Thyroid gland (tissue), 4 donors: ENCODE measurements at regions not wholly inside any gene's neighbourhood (a gene's known extent, or its start where the extent isn't known, plus 50 kb on each side); places are given as distances from the start of the nearest gene placed in this dataset.

Experiments used
- DNase-seq, 2 donors: peaks; one replicate each; pipeline ENCODE4 v3.0.0-alpha.2; 2019
- H3K27ac ChIP-seq, 3 donors: fragments of 200-600 bp; sonication (generic); 1 replicate in 2 of 3; 2 replicates in 1 of 3; pipeline ENCODE4 v1.5.1; 2016 to 2019; ENCODE audit warnings: mild to moderate bottlenecking in 1 of 3, moderate library complexity in 1 of 3
- H3K27me3 ChIP-seq: fragments of 200-600 bp; sonication (generic); one replicate; pipeline ENCODE4 v1.5.1; 2019
- H3K36me3 ChIP-seq, 2 donors: fragments of 200-600 bp; sonication (generic); one replicate each; pipeline ENCODE4 v1.5.1; 2016 to 2019
- H3K4me1 ChIP-seq, 2 donors: fragments of 200-600 bp; sonication (generic); one replicate each; pipeline ENCODE4 v1.5.1; 2017 to 2019
- H3K4me3 ChIP-seq, 3 donors: fragments of 200-600 bp; sonication (generic); replicated peaks in 1 of 3; 1 replicate in 2 of 3; 2 replicates in 1 of 3; pipeline ENCODE4 v1.5.1; 2016; ENCODE audit warnings: mild to moderate bottlenecking in 1 of 3
- H3K9me3 ChIP-seq: fragments of 200-600 bp; sonication (generic); one replicate; pipeline ENCODE4 v1.5.1; 2017
- POLR2A ChIP-seq, 2 donors: fragments of 450-650 bp; IDR thresholded peaks; one replicate each; pipeline ENCODE4 v1.6.1; 2017; ENCODE audit warnings: antibody characterized with exemption in 2 of 2, mild to moderate bottlenecking in 2 of 2, moderate library complexity in 1 of 2
- WGBS, 2 donors: methylation state at CpG; one replicate each; pipeline ENCODE4 v1.1.5; 2017; 5-methylcytosine and 5-hydroxymethylcytosine counted together
- intact Hi-C: fragments of 100-400 bp; cut with DNase I; formaldehyde crosslinking; loops from one replicate; pipeline ENCODE4 v1.15.1; 2023
- TF ChIP-seq, protein P1 (sequence below), 6 experiments: fragments of 200-600 bp in 3 of 6; fragments of 450-650 bp in 3 of 6; sonication (generic) in 3 of 6; IDR thresholded peaks; one replicate each; pipeline ENCODE4 v1.5.1; 2016 to 2019; ENCODE audit warnings: antibody characterized with exemption in 6 of 6, mild to moderate bottlenecking in 2 of 6, inconsistent platforms in 1 of 6, moderate library complexity in 1 of 6

- no peaks in the 10 kb centered on the region for H3K36me3 ChIP-seq
- no peak for DNase-seq
- no peak overlapping the region for H3K4me3 ChIP-seq
- H3K27me3 ChIP-seq: no peaks in the 10 kb centered on the region
- no peak overlapping the region for H3K27ac ChIP-seq
- TF ChIP-seq, protein P1, sequence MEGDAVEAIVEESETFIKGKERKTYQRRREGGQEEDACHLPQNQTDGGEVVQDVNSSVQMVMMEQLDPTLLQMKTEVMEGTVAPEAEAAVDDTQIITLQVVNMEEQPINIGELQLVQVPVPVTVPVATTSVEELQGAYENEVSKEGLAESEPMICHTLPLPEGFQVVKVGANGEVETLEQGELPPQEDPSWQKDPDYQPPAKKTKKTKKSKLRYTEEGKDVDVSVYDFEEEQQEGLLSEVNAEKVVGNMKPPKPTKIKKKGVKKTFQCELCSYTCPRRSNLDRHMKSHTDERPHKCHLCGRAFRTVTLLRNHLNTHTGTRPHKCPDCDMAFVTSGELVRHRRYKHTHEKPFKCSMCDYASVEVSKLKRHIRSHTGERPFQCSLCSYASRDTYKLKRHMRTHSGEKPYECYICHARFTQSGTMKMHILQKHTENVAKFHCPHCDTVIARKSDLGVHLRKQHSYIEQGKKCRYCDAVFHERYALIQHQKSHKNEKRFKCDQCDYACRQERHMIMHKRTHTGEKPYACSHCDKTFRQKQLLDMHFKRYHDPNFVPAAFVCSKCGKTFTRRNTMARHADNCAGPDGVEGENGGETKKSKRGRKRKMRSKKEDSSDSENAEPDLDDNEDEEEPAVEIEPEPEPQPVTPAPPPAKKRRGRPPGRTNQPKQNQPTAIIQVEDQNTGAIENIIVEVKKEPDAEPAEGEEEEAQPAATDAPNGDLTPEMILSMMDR (IDR thresholded peaks at IDR 0.05): no peak
- no peak for TF ChIP-seq POLR2A (IDR thresholded peaks at IDR 0.05)
- H3K4me1 ChIP-seq: no peaks in the 10 kb centered on the region
- no peaks in the 10 kb centered on the region for H3K9me3 ChIP-seq
- intact Hi-C loops: no loop called here
- 62 to 85% methylated on average over 1 of the region's 1 CpG for WGBS, 2 donors
Observed at GRCh38 chr4:82005158-82005557, 368.6 kb downstream of the HNRNPD start.

DNA sequence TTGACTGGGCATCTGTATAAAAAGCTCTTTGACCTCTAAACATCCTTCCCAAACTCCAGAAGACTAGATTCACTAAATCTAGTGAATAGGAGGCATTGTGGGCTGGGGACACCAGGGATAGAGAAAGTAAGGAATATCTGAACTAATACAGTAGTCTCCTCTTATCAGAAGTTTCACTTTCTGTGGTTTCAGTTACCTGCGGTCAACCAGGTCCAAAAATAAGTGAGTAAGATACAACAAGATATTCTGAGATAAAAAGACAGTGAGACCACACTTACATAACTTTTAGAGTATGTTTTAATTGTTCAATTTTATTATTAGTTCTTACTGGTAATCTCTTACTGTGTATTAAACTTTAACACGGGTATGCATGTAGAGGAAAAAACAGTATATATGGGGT, 376.5 kb downstream of the HNRNPD start:
- H3K4me3 ChIP-seq: no peak overlapping the region
- no peaks in the 10 kb centered on the region for H3K4me1 ChIP-seq
- H3K27ac ChIP-seq: no peak overlapping the region
- no peak for DNase-seq
- intact Hi-C loops: no loop called here
- no peaks in the 10 kb centered on the region for H3K27me3 ChIP-seq
- 91 to 93% methylated on average over 2 of the region's 2 CpGs for WGBS, 2 donors
- TF ChIP-seq, protein P1 (IDR thresholded peaks at IDR 0.05): no peak
- no peak for TF ChIP-seq POLR2A (IDR thresholded peaks at IDR 0.05)
- no peaks in the 10 kb centered on the region for H3K9me3 ChIP-seq
- H3K36me3 ChIP-seq: no peaks in the 10 kb centered on the region

- H3K9me3 ChIP-seq: no peaks in the 10 kb centered on the region
- DNase-seq: no peak
- TF ChIP-seq, protein P1 (IDR thresholded peaks at IDR 0.05): no peak
- no peak for TF ChIP-seq POLR2A (IDR thresholded peaks at IDR 0.05)
- WGBS, 2 donors: 65 to 73% methylated on average over 1 of the region's 1 CpG
- no peaks in the 10 kb centered on the region for H3K36me3 ChIP-seq
- H3K27ac ChIP-seq: no peak overlapping the region
- no peak overlapping the region for H3K4me3 ChIP-seq
- no peaks in the 10 kb centered on the region for H3K27me3 ChIP-seq
- intact Hi-C loops: no loop called here
- no peaks in the 10 kb centered on the region for H3K4me1 ChIP-seq
Observed at GRCh38 chr4:81990898-81991297, 382.9 kb downstream of the HNRNPD start.

DNA sequence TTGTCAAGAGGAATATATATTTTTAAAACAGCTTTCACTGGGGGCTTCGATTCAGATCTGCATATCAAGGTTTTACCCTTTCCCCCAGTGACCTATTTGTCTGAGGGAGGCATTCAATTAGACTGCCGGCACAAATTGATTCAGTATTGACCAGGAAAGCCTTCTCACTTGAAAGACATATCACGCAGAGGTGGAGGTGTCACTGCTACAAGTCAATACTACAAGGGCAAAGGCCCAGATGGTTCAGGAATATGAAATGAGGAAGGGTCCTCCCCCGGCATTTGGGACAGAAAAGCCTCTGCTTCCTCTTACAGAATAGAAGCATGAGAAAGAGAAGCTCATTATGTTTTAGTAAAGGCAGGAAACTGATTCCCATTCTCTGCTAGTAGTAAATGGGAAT, 383.6 kb downstream of the HNRNPD start:
- DNase-seq: no peak
- Histone ChIP-seq H3K4me1 (no peaks in the 10 kb centered on the region), H3K4me3 (no peak overlapping the region), H3K27me3 (no peaks in the 10 kb centered on the region), H3K9me3 (no peaks in the 10 kb centered on the region), H3K36me3 (no peaks in the 10 kb centered on the region), H3K27ac (no peak overlapping the region)
- 60 to 68% methylated on average over 4 of the region's 4 CpGs for WGBS, 2 donors
- intact Hi-C loops: no loop called here
- TF ChIP-seq, protein P1 (IDR thresholded peaks at IDR 0.05): no peak
- TF ChIP-seq POLR2A (IDR thresholded peaks at IDR 0.05): no peak

DNA sequence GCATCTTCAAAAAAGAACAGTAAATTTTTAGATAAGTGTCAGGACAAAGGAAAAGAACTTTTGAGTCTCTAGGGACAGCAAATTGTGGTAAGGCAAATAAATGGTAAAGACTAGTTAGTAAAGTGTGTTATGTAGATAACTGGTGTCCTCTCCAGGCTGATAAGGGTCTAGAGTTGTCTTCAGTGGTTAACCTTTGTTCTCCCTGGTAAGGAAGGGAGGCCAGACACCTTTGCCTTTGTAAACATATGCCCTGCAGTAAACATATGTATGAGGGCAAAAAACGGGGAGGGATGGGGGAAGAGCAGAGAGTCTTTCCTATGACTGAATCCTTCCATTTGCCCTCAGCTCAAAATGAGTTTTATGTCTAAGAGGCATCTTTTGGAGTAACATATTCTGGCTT, 384.6 kb downstream of the HNRNPD start:
- Histone ChIP-seq H3K36me3 (no peaks in the 10 kb centered on the region), H3K4me3 (no peak overlapping the region), H3K4me1 (no peaks in the 10 kb centered on the region), H3K27me3 (no peaks in the 10 kb centered on the region), H3K27ac (no peak overlapping the region), H3K9me3 (no peaks in the 10 kb centered on the region)
- intact Hi-C loops: no loop called here
- DNase-seq: no peak
- 27 to 38% methylated on average over 1 of the region's 1 CpG for WGBS, 2 donors
- no peak for TF ChIP-seq POLR2A (IDR thresholded peaks at IDR 0.05)
- TF ChIP-seq, protein P1 (IDR thresholded peaks at IDR 0.05): no peak
